Ovary (tissue), 7 donors: ENCODE measurements at regions not wholly inside any gene's neighbourhood (a gene's known extent, or its start where the extent isn't known, plus 50 kb on each side); places are given as distances from the start of the nearest gene placed in this dataset.

ENCODE experiments used
- DNase-seq, 5 donors: peaks; one replicate each; pipeline ENCODE4 v3.0.0-alpha.2; 2019 to 2020
- H3K27ac ChIP-seq, 2 donors: fragments of 200-600 bp; one replicate each; pipeline versions ENCODE4 v1.5.1 to v1.8.0; 2019 to 2022
- H3K27me3 ChIP-seq: fragments of 200-600 bp; one replicate; pipeline ENCODE4 v1.8.0; 2022
- H3K36me3 ChIP-seq: fragments of 200-600 bp; sonication (generic); one replicate; pipeline ENCODE4 v1.5.1; 2019
- H3K4me1 ChIP-seq: one replicate; pipeline ENCODE4 v1.8.1; 2013; ENCODE audit warnings: mild to moderate bottlenecking, moderate library complexity; ENCODE audit not compliant: insufficient read depth
- H3K4me3 ChIP-seq: fragments of 200-600 bp; sonication (generic); one replicate; pipeline ENCODE4 v1.5.1; 2017
- H3K9me3 ChIP-seq, 2 donors: fragments of 200-600 bp in 1 of 2; sonication (generic) in 1 of 2; one replicate each; pipeline versions ENCODE4 v1.5.1 to v1.8.1; 2013 to 2019; ENCODE audit warnings: mild to moderate bottlenecking in 1 of 2, moderate library complexity in 1 of 2
- CTCF ChIP-seq, 3 donors: fragments of 450-650 bp in 2 of 3; fragments of 200-600 bp in 1 of 3; IDR thresholded peaks; one replicate each; pipeline versions ENCODE4 v1.5.1 to v1.8.0; 2016 to 2022; ENCODE audit warnings: antibody characterized with exemption in 3 of 3, mild to moderate bottlenecking in 1 of 3
- EP300 ChIP-seq: sonication (generic); formaldehyde crosslinking; IDR thresholded peaks from one replicate; pipeline ENCODE4 v1.6.1; 2017; ENCODE audit warnings: antibody characterized with exemption
- POLR2A ChIP-seq: fragments of 450-650 bp; IDR thresholded peaks from one replicate; pipeline ENCODE4 v1.6.1; 2017; ENCODE audit warnings: antibody characterized with exemption, mild to moderate bottlenecking, moderate library complexity
- WGBS, 3 donors: extraction: QIAGEN DNeasy Blood & Tissue Kit in 1 of 3; methylation state at CpG; one replicate each; pipeline versions ENCODE4 v1.1.5 to v1.1.7; 2013 to 2017; 5-methylcytosine and 5-hydroxymethylcytosine counted together
- intact Hi-C, 4 donors: fragments of 100-400 bp; cut with DNase I; formaldehyde crosslinking; loops; one replicate each; pipeline versions ENCODE4 v1.11.0 to v1.15.1; 2022 to 2023
- donor health status: DM: no; HTN: no; CAD: no; lungs with moderate emphysema.
- donor health status: DM: no; HTN: no; CAD: no.
- donor health status: Bipolar disorder and iron deficiency.
- donor health status: DM: no; HTN: no; CAD: no.
- donor health status: DM: yes; HTN: yes; CAD: no.

- H3K9me3 ChIP-seq, result no peaks in the 10 kb centered on the region
- no peaks in the 10 kb centered on the region for H3K36me3 ChIP-seq
- no peaks in the 10 kb centered on the region for H3K27me3 ChIP-seq
- no peak for TF ChIP-seq POLR2A
- no peak overlapping the region for H3K4me3 ChIP-seq
- no peak overlapping the region for H3K27ac ChIP-seq
- DNase-seq, result no peak
- intact Hi-C loops, result no loop called here
- 92 to 96% (median 94%) methylated on average over 3 of the region's 3 CpGs for WGBS, 3 donors
- H3K4me1 ChIP-seq, result no peaks in the 10 kb centered on the region
These were observed 378.4 kb upstream of the SPHKAP start for GRCh38 chr2:228559774-228560415.

GRCh38 chr2:228556717-228557116, 375.2 kb upstream of the SPHKAP start:
- Histone ChIP-seq H3K4me3 (no peak overlapping the region), H3K27ac (no peak overlapping the region), H3K27me3 (no peaks in the 10 kb centered on the region), H3K9me3 (no peaks in the 10 kb centered on the region), H3K4me1 (no peaks in the 10 kb centered on the region), H3K36me3 (no peaks in the 10 kb centered on the region)
- TF ChIP-seq EP300 (no peak), POLR2A (no peak)
- intact Hi-C loops, result no loop called here
- 44 to 65% (median 64%) methylated on average over 1 of the region's 1 CpG for WGBS, 3 donors
- no peak for DNase-seq

GRCh38 chr2:228549441-228550007, 368.0 kb upstream of the SPHKAP start:
- 89 to 90% (median 90%) methylated on average over 7 of the region's 7 CpGs for WGBS, 3 donors
- no peak for TF ChIP-seq CTCF (IDR thresholded peaks at IDR 0.05)
- intact Hi-C loops, result no loop called here

GRCh38 chr2:228548230-228548629, 366.7 kb upstream of the SPHKAP start:
- Histone ChIP-seq H3K27me3 (no peaks in the 10 kb centered on the region), H3K36me3 (no peaks in the 10 kb centered on the region), H3K4me3 (no peak overlapping the region), H3K27ac (no peak overlapping the region), H3K4me1 (peaks cover 4% of the 10 kb centered on the region), H3K9me3 (no peaks in the 10 kb centered on the region)
- no peak for DNase-seq
- WGBS, 3 donors, result 53 to 59% (median 54%) methylated on average over 1 of the region's 1 CpG
- intact Hi-C loops, result no loop called here
- TF ChIP-seq POLR2A (no peak), CTCF (IDR thresholded peaks at IDR 0.05) (no peak), EP300 (no peak)

More at GRCh38 chr2:228549441-228550007, 368.0 kb upstream of the SPHKAP start:
- DNase-seq, result no peak
- Histone ChIP-seq H3K9me3 (no peaks in the 10 kb centered on the region), H3K27ac (no peak overlapping the region), H3K4me1 (peaks cover 2% of the 10 kb centered on the region), H3K27me3 (no peaks in the 10 kb centered on the region), H3K36me3 (no peaks in the 10 kb centered on the region), H3K4me3 (no peak overlapping the region)

GRCh38 chr2:228545748-228546145, 364.3 kb upstream of the SPHKAP start:
- no peak for TF ChIP-seq POLR2A
- TF ChIP-seq EP300, result no peak
- no peak for TF ChIP-seq CTCF (IDR thresholded peaks at IDR 0.05)
- Histone ChIP-seq H3K36me3 (no peaks in the 10 kb centered on the region), H3K9me3 (no peaks in the 10 kb centered on the region), H3K4me1 (peaks cover 4% of the 10 kb centered on the region), H3K27me3 (no peaks in the 10 kb centered on the region), H3K27ac (no peak overlapping the region), H3K4me3 (no peak overlapping the region)
- DNase-seq, result no peak
- 48 to 55% (median 52%) methylated on average over 2 of the region's 2 CpGs for WGBS, 3 donors
- intact Hi-C loops, result no loop called here
